ENCODE measurements at regions not wholly inside any gene's neighbourhood (a gene's known extent, or its start where the extent isn't known, plus 50 kb on each side); places are given as distances from the start of the nearest gene placed in this dataset.

DNA sequence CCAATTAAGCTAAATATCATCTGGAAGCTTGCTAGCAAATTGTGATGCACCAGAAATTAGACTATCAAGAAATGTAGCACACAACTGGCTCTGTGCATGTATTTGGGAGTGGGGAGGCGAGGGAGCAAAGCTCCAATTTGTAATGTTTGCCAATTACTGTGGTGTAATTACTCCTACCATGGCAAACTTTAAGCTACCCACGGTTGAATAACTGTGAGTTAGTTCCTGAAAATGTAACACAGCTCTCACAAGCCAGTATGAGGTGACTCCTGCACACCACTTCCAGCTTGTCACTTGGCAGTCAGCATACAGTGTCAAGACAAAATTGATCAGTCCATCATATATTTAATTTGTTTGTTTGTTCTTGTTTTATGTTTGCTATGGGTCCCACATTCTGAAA is 141.2 kb downstream of the TM2D1 start:
- H3K27me3 ChIP-seq (ENCODE audit: insufficient read depth, low read length) = no peaks in the 10 kb centered on the region
- H2AFZ ChIP-seq (ENCODE audit: low read length) = no peak overlapping the region
- no peaks in the 10 kb centered on the region for H4K20me1 ChIP-seq (ENCODE audit: insufficient read depth, low read length)
- no peak for DNase-seq (ENCODE audit: insufficient read length, low spot score, missing footprints)
- no peaks in the 10 kb centered on the region for H3K4me1 ChIP-seq (ENCODE audit: insufficient read depth, low read length)
- H3K36me3 ChIP-seq (ENCODE audit: insufficient read depth, low read length) = no peaks in the 10 kb centered on the region
- no peak overlapping the region for H3K4me2 ChIP-seq (ENCODE audit: insufficient read depth, low read length)
- H3K9me3 ChIP-seq (ENCODE audit: low read depth, low read length) = no peaks in the 10 kb centered on the region
- H3K27ac ChIP-seq (ENCODE audit: low read depth, low read length) = no peak overlapping the region
- TF ChIP-seq, protein P1, sequence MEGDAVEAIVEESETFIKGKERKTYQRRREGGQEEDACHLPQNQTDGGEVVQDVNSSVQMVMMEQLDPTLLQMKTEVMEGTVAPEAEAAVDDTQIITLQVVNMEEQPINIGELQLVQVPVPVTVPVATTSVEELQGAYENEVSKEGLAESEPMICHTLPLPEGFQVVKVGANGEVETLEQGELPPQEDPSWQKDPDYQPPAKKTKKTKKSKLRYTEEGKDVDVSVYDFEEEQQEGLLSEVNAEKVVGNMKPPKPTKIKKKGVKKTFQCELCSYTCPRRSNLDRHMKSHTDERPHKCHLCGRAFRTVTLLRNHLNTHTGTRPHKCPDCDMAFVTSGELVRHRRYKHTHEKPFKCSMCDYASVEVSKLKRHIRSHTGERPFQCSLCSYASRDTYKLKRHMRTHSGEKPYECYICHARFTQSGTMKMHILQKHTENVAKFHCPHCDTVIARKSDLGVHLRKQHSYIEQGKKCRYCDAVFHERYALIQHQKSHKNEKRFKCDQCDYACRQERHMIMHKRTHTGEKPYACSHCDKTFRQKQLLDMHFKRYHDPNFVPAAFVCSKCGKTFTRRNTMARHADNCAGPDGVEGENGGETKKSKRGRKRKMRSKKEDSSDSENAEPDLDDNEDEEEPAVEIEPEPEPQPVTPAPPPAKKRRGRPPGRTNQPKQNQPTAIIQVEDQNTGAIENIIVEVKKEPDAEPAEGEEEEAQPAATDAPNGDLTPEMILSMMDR (IDR thresholded peaks at IDR 0.05; ENCODE audit: extremely low read depth, low read depth, low read length) = no peak
- H3K4me3 ChIP-seq (ENCODE audit: insufficient read depth, low read length) = no peak overlapping the region
- no peaks in the 10 kb centered on the region for H3K79me2 ChIP-seq (ENCODE audit: insufficient read depth, low read length)

DNA sequence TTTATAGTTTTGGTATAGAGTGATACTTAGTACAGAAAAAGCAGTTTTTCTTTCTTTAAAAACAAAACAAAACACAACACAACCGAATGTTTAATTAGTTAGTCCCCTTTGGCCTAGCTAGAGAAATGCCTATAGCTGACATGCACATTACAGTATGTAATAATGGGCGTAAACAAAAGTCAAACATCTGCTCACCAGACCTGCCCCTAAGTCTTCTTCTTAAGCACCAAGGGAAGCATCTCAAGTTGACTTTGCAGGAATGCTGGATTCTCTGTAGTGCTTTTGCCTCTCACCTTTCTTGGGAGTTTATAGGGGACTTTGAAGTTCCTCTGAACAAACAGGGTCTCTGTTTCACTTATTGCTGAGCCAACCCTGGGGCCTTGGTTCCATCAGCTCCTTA is 143.7 kb downstream of the TM2D1 start:
- Histone ChIP-seq H3K79me2 (ENCODE audit: insufficient read depth, low read length) (no peaks in the 10 kb centered on the region), H4K20me1 (ENCODE audit: insufficient read depth, low read length) (no peaks in the 10 kb centered on the region), H3K4me1 (ENCODE audit: insufficient read depth, low read length) (no peaks in the 10 kb centered on the region), H3K36me3 (ENCODE audit: insufficient read depth, low read length) (no peaks in the 10 kb centered on the region), H3K4me3 (ENCODE audit: insufficient read depth, low read length) (no peak overlapping the region), H3K4me2 (ENCODE audit: insufficient read depth, low read length) (no peak overlapping the region), H2AFZ (ENCODE audit: low read length) (no peak overlapping the region), H3K27me3 (ENCODE audit: insufficient read depth, low read length) (no peaks in the 10 kb centered on the region), H3K9me3 (ENCODE audit: low read depth, low read length) (no peaks in the 10 kb centered on the region), H3K27ac (ENCODE audit: low read depth, low read length) (no peak overlapping the region)
- DNase-seq (ENCODE audit: insufficient read length, low spot score, missing footprints) = no peak
- TF ChIP-seq, protein P1 (IDR thresholded peaks at IDR 0.05; ENCODE audit: extremely low read depth, low read depth, low read length) = no peak

DNA sequence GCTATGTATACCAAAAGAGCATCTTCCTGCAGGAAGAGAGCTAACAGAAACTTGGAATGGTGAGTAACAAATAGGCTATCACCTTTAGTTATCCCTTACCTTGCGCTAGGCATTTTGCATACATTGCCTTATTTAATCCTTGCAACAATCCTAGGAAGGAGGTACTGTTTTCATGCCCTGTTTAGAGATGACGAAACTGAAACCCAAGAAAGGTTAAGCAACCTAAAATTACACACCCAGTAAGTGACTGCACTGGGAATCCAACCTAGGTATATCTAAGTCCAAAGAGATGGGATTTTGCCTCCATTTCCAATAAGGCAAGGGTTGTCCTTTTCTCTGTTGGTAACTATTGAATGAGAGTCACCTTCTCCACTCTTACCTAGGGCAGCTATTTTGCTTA is 144.5 kb downstream of the TM2D1 start:
- Histone ChIP-seq H3K27me3 (ENCODE audit: insufficient read depth, low read length) (no peaks in the 10 kb centered on the region), H3K9me3 (ENCODE audit: low read depth, low read length) (no peaks in the 10 kb centered on the region), H2AFZ (ENCODE audit: low read length) (no peak overlapping the region), H3K4me3 (ENCODE audit: insufficient read depth, low read length) (no peak overlapping the region), H3K27ac (ENCODE audit: low read depth, low read length) (no peak overlapping the region), H3K4me2 (ENCODE audit: insufficient read depth, low read length) (no peak overlapping the region), H3K4me1 (ENCODE audit: insufficient read depth, low read length) (no peaks in the 10 kb centered on the region), H3K36me3 (ENCODE audit: insufficient read depth, low read length) (no peaks in the 10 kb centered on the region), H3K79me2 (ENCODE audit: insufficient read depth, low read length) (no peaks in the 10 kb centered on the region), H4K20me1 (ENCODE audit: insufficient read depth, low read length) (no peaks in the 10 kb centered on the region)
- TF ChIP-seq, protein P1 (IDR thresholded peaks at IDR 0.05; ENCODE audit: extremely low read depth, low read depth, low read length) = no peak
- DNase-seq (ENCODE audit: insufficient read length, low spot score, missing footprints) = no peak

DNA sequence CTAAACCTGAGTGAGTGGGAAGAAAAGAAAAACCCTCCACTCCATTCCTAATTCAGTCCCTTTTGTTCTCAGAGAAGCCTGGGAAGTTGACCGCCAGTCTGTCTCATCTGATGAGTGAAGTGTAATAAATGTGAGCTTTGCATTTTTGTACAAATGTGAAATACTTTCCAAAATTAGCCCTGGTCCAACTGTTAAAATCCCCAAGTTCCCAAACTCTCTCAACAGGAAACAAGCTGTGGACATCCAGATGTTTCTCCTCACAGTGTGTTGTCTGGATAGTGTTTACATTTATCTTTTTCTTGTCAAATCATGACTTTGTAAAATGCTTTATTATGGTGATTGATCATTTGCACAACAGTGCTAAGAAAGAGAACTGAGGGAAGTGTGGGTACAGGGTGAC is 145.1 kb downstream of the TM2D1 start:
- no peak overlapping the region for H3K27ac ChIP-seq (ENCODE audit: low read depth, low read length)
- no peak overlapping the region for H3K4me2 ChIP-seq (ENCODE audit: insufficient read depth, low read length)
- TF ChIP-seq, protein P1 (IDR thresholded peaks at IDR 0.05; ENCODE audit: extremely low read depth, low read depth, low read length) = no peak
- H3K9me3 ChIP-seq (ENCODE audit: low read depth, low read length) = no peaks in the 10 kb centered on the region
- DNase-seq (ENCODE audit: insufficient read length, low spot score, missing footprints) = no peak
- no peak overlapping the region for H3K4me3 ChIP-seq (ENCODE audit: insufficient read depth, low read length)
- H3K36me3 ChIP-seq (ENCODE audit: insufficient read depth, low read length) = no peaks in the 10 kb centered on the region
- no peaks in the 10 kb centered on the region for H3K27me3 ChIP-seq (ENCODE audit: insufficient read depth, low read length)
- H3K4me1 ChIP-seq (ENCODE audit: insufficient read depth, low read length) = no peaks in the 10 kb centered on the region
- H4K20me1 ChIP-seq (ENCODE audit: insufficient read depth, low read length) = no peaks in the 10 kb centered on the region
- no peak overlapping the region for H2AFZ ChIP-seq (ENCODE audit: low read length)
- H3K79me2 ChIP-seq (ENCODE audit: insufficient read depth, low read length) = no peaks in the 10 kb centered on the region
